ENCODE measurements at regions not wholly inside any gene's neighbourhood (a gene's known extent, or its start where the extent isn't known, plus 50 kb on each side); places are given as distances from the start of the nearest gene placed in this dataset.
A peak's percentile ranks its signal among the peaks of the same experiment; 100 is the strongest.

GRCh38 chr2:191556463-191556862 lies 121.5 kb upstream of the NABP1 start:
- peaks cover 5% of the 10 kb centered on the region for H3K27me3 Mint-ChIP-seq (ENCODE audit: low read depth)
- no peaks in the 10 kb centered on the region for H3K36me3 Mint-ChIP-seq (ENCODE audit: low read depth)
- no peaks in the 10 kb centered on the region for H3K9me3 Mint-ChIP-seq
- H3K4me3 Mint-ChIP-seq, result no peak overlapping the region
- no peak overlapping the region for H3K27ac Mint-ChIP-seq
- TF ChIP-seq CTCF (IDR thresholded peaks at IDR 0.05; ENCODE audit: unreplicated experiment in 3 of 3), result no peak
- H3K4me1 Mint-ChIP-seq, result peaks cover 15% of the 10 kb centered on the region

GRCh38 chr2:191557841-191558240 lies 120.1 kb upstream of the NABP1 start:
- Mint-ChIP-seq H3K27me3 (ENCODE audit: low read depth) (peaks cover 5% of the 10 kb centered on the region), H3K36me3 (ENCODE audit: low read depth) (no peaks in the 10 kb centered on the region), H3K4me1 (peaks cover 8% of the 10 kb centered on the region), H3K4me3 (no peak overlapping the region), H3K9me3 (no peaks in the 10 kb centered on the region), H3K27ac (no peak overlapping the region)
- no peak for TF ChIP-seq CTCF (IDR thresholded peaks at IDR 0.05; ENCODE audit: unreplicated experiment in 3 of 3)

- H3K27me3 Mint-ChIP-seq (ENCODE audit: low read depth), result peaks cover 13% of the 10 kb centered on the region
- no peak for TF ChIP-seq CTCF (IDR thresholded peaks at IDR 0.05; ENCODE audit: unreplicated experiment in 3 of 3)
- H3K9me3 Mint-ChIP-seq, result no peaks in the 10 kb centered on the region
- H3K27ac Mint-ChIP-seq, result peak overlapping the region in 1 of 3 experiments; percentile 8
- no peak overlapping the region for H3K4me3 Mint-ChIP-seq
- H3K4me1 Mint-ChIP-seq, result peaks cover 4% of the 10 kb centered on the region
- no peaks in the 10 kb centered on the region for H3K36me3 Mint-ChIP-seq (ENCODE audit: low read depth)
These were observed 118.4 kb upstream of the NABP1 start for GRCh38 chr2:191559569-191559968.

GRCh38 chr2:191560411-191560980 lies 117.4 kb upstream of the NABP1 start:
- TF ChIP-seq CTCF (IDR thresholded peaks at IDR 0.05; ENCODE audit: unreplicated experiment in 3 of 3), result no peak
- Mint-ChIP-seq H3K9me3 (no peaks in the 10 kb centered on the region), H3K27ac (peak overlapping the region in 2 of 3 experiments; percentile 8 to 30), H3K4me1 (no peaks in the 10 kb centered on the region), H3K36me3 (ENCODE audit: low read depth) (no peaks in the 10 kb centered on the region), H3K4me3 (no peak overlapping the region), H3K27me3 (ENCODE audit: low read depth) (peaks cover 16% of the 10 kb centered on the region)

GRCh38 chr2:191565120-191565519 lies 112.8 kb upstream of the NABP1 start:
- no peak overlapping the region for H3K27ac Mint-ChIP-seq
- H3K4me3 Mint-ChIP-seq, result no peak overlapping the region
- H3K36me3 Mint-ChIP-seq (ENCODE audit: low read depth), result no peaks in the 10 kb centered on the region
- H3K27me3 Mint-ChIP-seq (ENCODE audit: low read depth), result peaks cover 22% of the 10 kb centered on the region
- H3K4me1 Mint-ChIP-seq, result no peaks in the 10 kb centered on the region
- H3K9me3 Mint-ChIP-seq, result no peaks in the 10 kb centered on the region
- TF ChIP-seq CTCF (IDR thresholded peaks at IDR 0.05; ENCODE audit: unreplicated experiment in 3 of 3), result no peak

GRCh38 chr2:191565647-191566198 lies 112.2 kb upstream of the NABP1 start:
- Mint-ChIP-seq H3K27ac (no peak overlapping the region), H3K9me3 (no peaks in the 10 kb centered on the region)
- no peak for TF ChIP-seq CTCF (IDR thresholded peaks at IDR 0.05; ENCODE audit: unreplicated experiment in 3 of 3)

More at GRCh38 chr2:191565647-191566198, 112.2 kb upstream of the NABP1 start:
- no peaks in the 10 kb centered on the region for H3K4me1 Mint-ChIP-seq
- H3K4me3 Mint-ChIP-seq, result no peak overlapping the region
- no peaks in the 10 kb centered on the region for H3K36me3 Mint-ChIP-seq (ENCODE audit: low read depth)
- H3K27me3 Mint-ChIP-seq (ENCODE audit: low read depth), result peaks cover 22% of the 10 kb centered on the region

Data from nephron (organoid).